WTC11 (cell line): ENCODE measurements at regions not wholly inside any gene's neighbourhood (a gene's known extent, or its start where the extent isn't known, plus 50 kb on each side); places are given as distances from the start of the nearest gene placed in this dataset.

Experiments
- ATAC-seq: fragments of 200-7000 bp; cut with Tn5 transposase; 2 replicates; pipeline ENCODE4 v1.10.0; 2021; ENCODE audit warnings: mild to moderate bottlenecking, moderate library complexity
- CTCF ChIA-PET: fragments of 300-600 bp; sonication (Branson Sonifier 250); formaldehyde crosslinking; loops from one replicate; lab custom pipeline; 2021; ENCODE audit warnings: antibody characterized with exemption; lab: Charles Lee
- POLR2A ChIA-PET: fragments of 350-600 bp; sonication (Branson Sonifier 250); formaldehyde crosslinking; loops from one replicate; lab custom pipeline; 2021; ENCODE audit warnings: antibody characterized with exemption; lab: Charles Lee
- DNase-seq: peaks from one replicate; pipeline ENCODE4 v3.0.0; 2021; ENCODE audit warnings: low spot score
- H3K27ac Mint-ChIP-seq: 2 replicates; pipeline ENCODE4 v1.8.0; 2021; ENCODE audit warnings: mixed read lengths
- H3K27me3 Mint-ChIP-seq: 2 replicates; pipeline ENCODE4 v1.8.0; 2021; ENCODE audit warnings: low read depth, mild to moderate bottlenecking, moderate library complexity, mixed read lengths
- H3K36me3 Mint-ChIP-seq: 2 replicates; pipeline ENCODE4 v1.8.0; 2021; ENCODE audit warnings: mixed read lengths
- H3K4me1 Mint-ChIP-seq: 2 replicates; pipeline ENCODE4 v1.8.0; 2022; ENCODE audit warnings: mixed read lengths
- H3K4me3 Mint-ChIP-seq: 2 replicates; pipeline ENCODE4 v1.8.0; 2021; ENCODE audit warnings: mild to moderate bottlenecking, moderate library complexity, mixed read lengths
- H3K9me3 Mint-ChIP-seq: 2 replicates; pipeline ENCODE4 v1.8.0; 2021; ENCODE audit warnings: mixed read lengths
- AFF4 ChIP-seq: sonication (generic); formaldehyde crosslinking; IDR thresholded peaks from 2 replicates; pipeline ENCODE4 v1.8.1; 2023; ENCODE audit warnings: mild to moderate bottlenecking, missing genetic modification reagents, borderline replicate concordance
- ATF1 ChIP-seq: sonication (generic); formaldehyde crosslinking; IDR thresholded peaks from 2 replicates; pipeline ENCODE4 v1.8.1; 2023; ENCODE audit warnings: mild to moderate bottlenecking, moderate library complexity, missing genetic modification reagents
- E2F4 ChIP-seq: sonication (generic); formaldehyde crosslinking; IDR thresholded peaks from 2 replicates; pipeline ENCODE4 v1.8.1; 2022; ENCODE audit warnings: low read depth, mild to moderate bottlenecking, moderate library complexity, missing genetic modification reagents, borderline replicate concordance
- E2F5 ChIP-seq: sonication (generic); formaldehyde crosslinking; IDR thresholded peaks from 2 replicates; pipeline ENCODE4 v1.8.1; 2022; ENCODE audit warnings: mild to moderate bottlenecking, moderate library complexity, missing genetic modification reagents
- ELF4 ChIP-seq: sonication (generic); formaldehyde crosslinking; IDR thresholded peaks from 2 replicates; pipeline ENCODE4 v1.8.1; 2022; ENCODE audit warnings: low read depth, mild to moderate bottlenecking, moderate library complexity, missing genetic modification reagents
- FOXK1 ChIP-seq: sonication (generic); formaldehyde crosslinking; IDR thresholded peaks from 2 replicates; pipeline ENCODE4 v1.8.0; 2022; ENCODE audit warnings: mild to moderate bottlenecking, moderate library complexity, missing genetic modification reagents
- GRHL2 ChIP-seq: fragments of 250-450 bp; sonication (Bioruptor Pico); IDR thresholded peaks from 2 replicates; pipeline ENCODE4 v1.8.0; 2022; ENCODE audit warnings: mild to moderate bottlenecking, moderate library complexity; ENCODE audit not compliant: insufficient replicate concordance, severe bottlenecking
- HMGXB4 ChIP-seq: sonication (generic); formaldehyde crosslinking; IDR thresholded peaks from 2 replicates; pipeline ENCODE4 v1.8.1; 2023; ENCODE audit warnings: mild to moderate bottlenecking, moderate library complexity, missing genetic modification reagents
- IRF2 ChIP-seq: sonication (generic); formaldehyde crosslinking; IDR thresholded peaks from 2 replicates; pipeline ENCODE4 v1.8.0; 2022; ENCODE audit warnings: low read depth, missing genetic modification reagents, borderline replicate concordance
- JUN ChIP-seq: sonication (generic); formaldehyde crosslinking; IDR thresholded peaks from 2 replicates; pipeline ENCODE4 v1.8.0; 2023; ENCODE audit warnings: mild to moderate bottlenecking, missing genetic modification reagents
- MXD4 ChIP-seq: fragments of 250-450 bp; sonication (Bioruptor Pico); IDR thresholded peaks from 2 replicates; pipeline ENCODE4 v1.8.0; 2021; ENCODE audit warnings: mild to moderate bottlenecking, moderate library complexity, borderline replicate concordance
- MYBL2 ChIP-seq: sonication (generic); formaldehyde crosslinking; IDR thresholded peaks from 2 replicates; pipeline ENCODE4 v1.8.1; 2023; ENCODE audit warnings: mild to moderate bottlenecking, moderate library complexity, missing genetic modification reagents
- NFATC4 ChIP-seq: fragments of 250-450 bp; sonication (Bioruptor Pico); IDR thresholded peaks from 2 replicates; pipeline ENCODE4 v1.9.0; 2021; ENCODE audit warnings: mild to moderate bottlenecking
- NFE2L1 ChIP-seq: sonication (generic); formaldehyde crosslinking; IDR thresholded peaks from 2 replicates; pipeline ENCODE4 v1.8.1; 2023; ENCODE audit warnings: missing genetic modification reagents
- NR3C1 ChIP-seq: sonication (generic); formaldehyde crosslinking; conservative IDR thresholded peaks from 2 replicates; pipeline ENCODE4 v1.8.1; 2023; ENCODE audit warnings: low read depth, mild to moderate bottlenecking, missing genetic modification reagents
- OVOL2 ChIP-seq: fragments of 250-450 bp; sonication (Bioruptor Pico); IDR thresholded peaks from 2 replicates; pipeline ENCODE4 v1.9.0; 2021; ENCODE audit warnings: mild to moderate bottlenecking, borderline replicate concordance
- STAT6 ChIP-seq: sonication (generic); formaldehyde crosslinking; conservative IDR thresholded peaks from 2 replicates; pipeline ENCODE4 v1.8.1; 2023; ENCODE audit warnings: mild to moderate bottlenecking, low read depth, missing genetic modification reagents, moderate library complexity
- TP53 ChIP-seq: sonication (generic); formaldehyde crosslinking; IDR thresholded peaks from 2 replicates; pipeline ENCODE4 v1.8.1; 2023; ENCODE audit warnings: mild to moderate bottlenecking, missing genetic modification reagents
- USF2 ChIP-seq: sonication (generic); formaldehyde crosslinking; IDR thresholded peaks from 2 replicates; pipeline ENCODE4 v1.8.1; 2023; ENCODE audit warnings: mild to moderate bottlenecking, missing genetic modification reagents, moderate library complexity
- ZMAT4 ChIP-seq: fragments of 250-450 bp; sonication (Bioruptor Pico); IDR thresholded peaks from 2 replicates; pipeline ENCODE4 v1.9.0; 2021; ENCODE audit warnings: mild to moderate bottlenecking
- ZNF416 ChIP-seq: fragments of 250-450 bp; sonication (Bioruptor Pico); IDR thresholded peaks from 2 replicates; pipeline ENCODE4 v1.9.0; 2021; ENCODE audit warnings: mild to moderate bottlenecking, inconsistent platforms
- ZNF423 ChIP-seq: fragments of 250-450 bp; sonication (Bioruptor Pico); IDR thresholded peaks from 2 replicates; pipeline ENCODE4 v2.1.2; 2022; ENCODE audit warnings: mild to moderate bottlenecking, moderate library complexity

GRCh38 chr16:20191566-20191965 is 117.9 kb upstream of the GPR139 start:
- Mint-ChIP-seq H3K27me3 (no peaks in the 10 kb centered on the region), H3K4me1 (no peaks in the 10 kb centered on the region), H3K36me3 (no peaks in the 10 kb centered on the region), H3K9me3 (no peaks in the 10 kb centered on the region; the same call in 1 of the 2 replicates), H3K27ac (no peak overlapping the region), H3K4me3 (no peak overlapping the region)
- no peak for ATAC-seq
- CTCF ChIA-PET: interaction anchor here (1.6 to 2.7 kb wide), 2 partner anchors 109 to 284 kb away, joined by 5 to 15 read pairs; no protein-coding TSS in a partner anchor
- no peak for DNase-seq
- TF ChIP-seq AFF4 (CRISPR knock-in tag): no peak
- TF ChIP-seq HMGXB4 (CRISPR knock-in tag): no peak
- no peak for TF ChIP-seq ZMAT4 (CRISPR knock-in tag)
- no peak for TF ChIP-seq E2F5 (CRISPR knock-in tag)
- no peak for TF ChIP-seq TP53 (CRISPR knock-in tag)
- TF ChIP-seq OVOL2 (CRISPR knock-in tag): no peak
- TF ChIP-seq ZNF416 (CRISPR knock-in tag): no peak
- TF ChIP-seq E2F4: no peak
- no peak for TF ChIP-seq ELF4 (CRISPR knock-in tag)
- POLR2A ChIA-PET: no interaction called here

GRCh38 chr16:20181949-20182348 is 108.3 kb upstream of the GPR139 start:
- ChIA-PET POLR2A (no interaction called here), CTCF (no interaction called here)
- Mint-ChIP-seq H3K36me3 (no peaks in the 10 kb centered on the region), H3K4me1 (peaks cover 19% of the 10 kb centered on the region), H3K27ac (no peak overlapping the region), H3K27me3 (peaks cover 16% of the 10 kb centered on the region), H3K4me3 (no peak overlapping the region), H3K9me3 (peaks cover 6% of the 10 kb centered on the region)
- no peak for ATAC-seq
- DNase-seq: no peak
- TF ChIP-seq ATF1 (CRISPR knock-in tag): no peak
- TF ChIP-seq NR3C1: no peak
- no peak for TF ChIP-seq USF2 (CRISPR knock-in tag)
- no peak for TF ChIP-seq IRF2 (CRISPR knock-in tag)
- TF ChIP-seq FOXK1 (CRISPR knock-in tag): no peak
- TF ChIP-seq ZNF416 (CRISPR knock-in tag): no peak
- no peak for TF ChIP-seq JUN
- TF ChIP-seq MYBL2 (CRISPR knock-in tag): no peak
- no peak for TF ChIP-seq GRHL2
- no peak for TF ChIP-seq NFE2L1 (CRISPR knock-in tag)
- no peak for TF ChIP-seq MXD4 (CRISPR knock-in tag)
- TF ChIP-seq NFATC4 (CRISPR knock-in tag): no peak
- no peak for TF ChIP-seq ZNF423
- no peak for TF ChIP-seq STAT6 (CRISPR knock-in tag)
